ENCODE measurements at regions not wholly inside any gene's neighbourhood (a gene's known extent, or its start where the extent isn't known, plus 50 kb on each side); places are given as distances from the start of the nearest gene placed in this dataset.

- CTCF ChIA-PET, result no interaction called here
- TF ChIP-seq TEAD4 (CRISPR knock-in tag; IDR thresholded peaks at IDR 0.05) (no peak), NR1H2 (CRISPR knock-in tag; IDR thresholded peaks at IDR 0.05) (no peak), ZBTB43 (CRISPR knock-in tag; IDR thresholded peaks at IDR 0.05) (no peak), JUN (CRISPR knock-in tag; IDR thresholded peaks at IDR 0.05) (no peak), STAT6 (CRISPR knock-in tag; conservative IDR thresholded peaks at IDR 0.05; ENCODE audit: low read depth) (no peak), MAX (CRISPR knock-in tag; IDR thresholded peaks at IDR 0.05) (no peak), ZNF532 (CRISPR knock-in tag; IDR thresholded peaks at IDR 0.05; ENCODE audit: borderline replicate concordance) (no peak), USF2 (CRISPR knock-in tag; IDR thresholded peaks at IDR 0.05) (no peak), PRDM15 (CRISPR knock-in tag; IDR thresholded peaks at IDR 0.05) (no peak), AR (CRISPR knock-in tag; IDR thresholded peaks at IDR 0.05) (no peak), OVOL2 (CRISPR knock-in tag; IDR thresholded peaks at IDR 0.05; ENCODE audit: borderline replicate concordance) (no peak), CREB1 (CRISPR knock-in tag; IDR thresholded peaks at IDR 0.05) (no peak), ESRRA (CRISPR knock-in tag; IDR thresholded peaks at IDR 0.05; ENCODE audit: borderline replicate concordance) (no peak), NFATC4 (CRISPR knock-in tag; IDR thresholded peaks at IDR 0.05) (no peak)
- POLR2A ChIA-PET, result no interaction called here
- DNase-seq (ENCODE audit: low spot score), result no peak
- H3K9me3 Mint-ChIP-seq, result no peaks in the 10 kb centered on the region
- no peak for ATAC-seq
- H3K27me3 Mint-ChIP-seq (ENCODE audit: low read depth), result no peaks in the 10 kb centered on the region
- H3K4me1 Mint-ChIP-seq, result no peaks in the 10 kb centered on the region
- no peak overlapping the region for H3K4me3 Mint-ChIP-seq
- H3K27ac Mint-ChIP-seq, result no peak overlapping the region
- H3K36me3 Mint-ChIP-seq, result no peaks in the 10 kb centered on the region
Observed at GRCh38 chr6:40779409-40779808, 192.2 kb upstream of the LRFN2 start.
